HCT116 (cell line): ENCODE measurements at regions not wholly inside any gene's neighbourhood (a gene's known extent, or its start where the extent isn't known, plus 50 kb on each side); places are given as distances from the start of the nearest gene placed in this dataset.

Experiments used
- EZH2 ChIP-seq: fragments of 200-600 bp; sonication (generic); IDR thresholded peaks from 2 replicates; pipeline ENCODE4 v1.6.1; 2017; ENCODE audit warnings: antibody characterized with exemption, mixed run types
- ZBTB33 ChIP-seq: IDR thresholded peaks from 2 replicates; pipeline ENCODE4 v1.6.1; 2011; ENCODE audit warnings: mild to moderate bottlenecking, low read length, moderate library complexity; ENCODE audit not compliant: insufficient replicate concordance; ENCODE audit errors: extremely low read depth

- TF ChIP-seq EZH2 (no peak), ZBTB33 (no peak)
Observed at GRCh38 chr20:48461091-48461734, 366.6 kb downstream of the PREX1 start.
